DND-41 (cell line): ENCODE measurements at regions not wholly inside any gene's neighbourhood (a gene's known extent, or its start where the extent isn't known, plus 50 kb on each side); places are given as distances from the start of the nearest gene placed in this dataset.

ENCODE experiments used
- ATAC-seq: fragments of 200-7000 bp; cut with Tn5 transposase; 3 replicates; pipeline ENCODE4 v1.9.1; 2021; ENCODE audit warnings: low read depth; ENCODE audit not compliant: insufficient read depth
- DNase-seq: peaks from one replicate; pipeline ENCODE4 v3.0.0-alpha.2; 2020
- H2AFZ ChIP-seq: 2 replicates; pipeline ENCODE4 v1.6.0; 2012; ENCODE audit warnings: low read depth, low read length
- H3K27ac ChIP-seq: 2 replicates; pipeline ENCODE4 v1.5.1; 2012; ENCODE audit warnings: low read length, inconsistent platforms
- H3K27me3 ChIP-seq: fragments of 200-600 bp; sonication (generic); 2 replicates; pipeline ENCODE4 v1.6.0; 2012; ENCODE audit warnings: low read length, mild to moderate bottlenecking, inconsistent platforms; ENCODE audit not compliant: insufficient read depth, poor library complexity
- H3K36me3 ChIP-seq: 2 replicates; pipeline ENCODE4 v1.5.1; 2012; ENCODE audit warnings: low read length, inconsistent platforms; ENCODE audit not compliant: insufficient read depth
- H3K4me1 ChIP-seq: 2 replicates; pipeline ENCODE4 v1.5.1; 2012; ENCODE audit warnings: mild to moderate bottlenecking, low read length; ENCODE audit not compliant: insufficient read depth
- H3K4me2 ChIP-seq: 2 replicates; pipeline ENCODE4 v1.6.0; 2012; ENCODE audit warnings: mild to moderate bottlenecking, moderate library complexity, low read length, inconsistent platforms; ENCODE audit not compliant: insufficient read depth
- H3K4me3 ChIP-seq, 2 experiments: fragments of 200-600 bp in 1 of 2; shearing (Covaris generic) in 1 of 2; 2 replicates each; pipeline ENCODE4 v1.5.1; 2012 to 2016; ENCODE audit warnings: inconsistent platforms in 2 of 2, low read length in 2 of 2, mild to moderate bottlenecking in 2 of 2, low read depth in 1 of 2, moderate library complexity in 1 of 2
- H3K79me2 ChIP-seq: 2 replicates; pipeline ENCODE4 v1.6.0; 2012; ENCODE audit warnings: low read length, inconsistent platforms; ENCODE audit not compliant: insufficient read depth
- H3K9ac ChIP-seq: 2 replicates; pipeline ENCODE4 v1.6.0; 2012; ENCODE audit warnings: low read depth, mild to moderate bottlenecking, inconsistent platforms, low read length, moderate library complexity
- H3K9me3 ChIP-seq: 2 replicates; pipeline ENCODE4 v1.5.1; 2012; ENCODE audit warnings: low read length, moderate library complexity, mild to moderate bottlenecking, inconsistent platforms; ENCODE audit not compliant: insufficient read depth, severe bottlenecking
- H4K20me1 ChIP-seq: 2 replicates; pipeline ENCODE4 v1.6.0; 2012; ENCODE audit warnings: low read length; ENCODE audit not compliant: insufficient read depth
- EZH2 ChIP-seq: IDR thresholded peaks from 3 replicates; pipeline ENCODE4 v1.6.1; 2012; ENCODE audit warnings: borderline replicate concordance, low read depth, mild to moderate bottlenecking, moderate library complexity, low read length, inconsistent platforms; ENCODE audit not compliant: severe bottlenecking
- TF ChIP-seq, protein P1 (sequence below): IDR thresholded peaks from 2 replicates; pipeline ENCODE4 v1.5.1; 2012; ENCODE audit warnings: borderline replicate concordance, low read length, moderate library complexity, mild to moderate bottlenecking; ENCODE audit not compliant: poor library complexity, severe bottlenecking; ENCODE audit errors: extremely low read depth

DNA sequence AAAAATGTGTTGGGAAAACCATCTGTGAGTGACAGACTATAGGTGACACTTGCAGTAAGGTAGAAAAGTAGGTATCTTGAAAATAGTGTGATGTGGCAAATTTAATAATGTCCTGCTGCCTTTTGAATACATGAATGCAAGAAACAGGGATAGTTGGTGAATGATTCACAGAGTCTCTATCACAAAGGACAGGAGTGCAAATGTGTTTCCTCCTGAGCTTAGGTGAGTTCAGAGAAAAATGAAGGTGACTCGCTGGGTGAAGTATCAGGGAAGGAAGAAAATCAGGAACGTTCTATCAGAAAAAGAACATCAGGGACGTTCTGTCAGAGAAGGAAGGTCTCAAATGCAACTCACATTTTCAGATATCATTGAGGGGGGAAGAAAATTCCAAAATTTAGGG lies 557.8 kb upstream of the SLC35B3 start:
- no peak for ATAC-seq
- H3K27me3 ChIP-seq: no peaks in the 10 kb centered on the region
- H3K27ac ChIP-seq: no peak overlapping the region
- no peak for DNase-seq
- no peaks in the 10 kb centered on the region for H3K9me3 ChIP-seq
- H3K4me2 ChIP-seq: no peak overlapping the region
- H3K36me3 ChIP-seq: no peaks in the 10 kb centered on the region
- H3K4me3 ChIP-seq: no peak overlapping the region
- H3K4me1 ChIP-seq: no peaks in the 10 kb centered on the region
- H3K79me2 ChIP-seq: no peaks in the 10 kb centered on the region
- TF ChIP-seq EZH2: no peak
- TF ChIP-seq, protein P1, sequence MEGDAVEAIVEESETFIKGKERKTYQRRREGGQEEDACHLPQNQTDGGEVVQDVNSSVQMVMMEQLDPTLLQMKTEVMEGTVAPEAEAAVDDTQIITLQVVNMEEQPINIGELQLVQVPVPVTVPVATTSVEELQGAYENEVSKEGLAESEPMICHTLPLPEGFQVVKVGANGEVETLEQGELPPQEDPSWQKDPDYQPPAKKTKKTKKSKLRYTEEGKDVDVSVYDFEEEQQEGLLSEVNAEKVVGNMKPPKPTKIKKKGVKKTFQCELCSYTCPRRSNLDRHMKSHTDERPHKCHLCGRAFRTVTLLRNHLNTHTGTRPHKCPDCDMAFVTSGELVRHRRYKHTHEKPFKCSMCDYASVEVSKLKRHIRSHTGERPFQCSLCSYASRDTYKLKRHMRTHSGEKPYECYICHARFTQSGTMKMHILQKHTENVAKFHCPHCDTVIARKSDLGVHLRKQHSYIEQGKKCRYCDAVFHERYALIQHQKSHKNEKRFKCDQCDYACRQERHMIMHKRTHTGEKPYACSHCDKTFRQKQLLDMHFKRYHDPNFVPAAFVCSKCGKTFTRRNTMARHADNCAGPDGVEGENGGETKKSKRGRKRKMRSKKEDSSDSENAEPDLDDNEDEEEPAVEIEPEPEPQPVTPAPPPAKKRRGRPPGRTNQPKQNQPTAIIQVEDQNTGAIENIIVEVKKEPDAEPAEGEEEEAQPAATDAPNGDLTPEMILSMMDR: no peak
- H2AFZ ChIP-seq: no peak overlapping the region
- H3K9ac ChIP-seq: no peak overlapping the region
- H4K20me1 ChIP-seq: no peaks in the 10 kb centered on the region

- no peak overlapping the region for H3K4me3 ChIP-seq
- no peaks in the 10 kb centered on the region for H3K4me1 ChIP-seq
- H2AFZ ChIP-seq: no peak overlapping the region
- no peak overlapping the region for H3K4me2 ChIP-seq
- H3K9me3 ChIP-seq: no peaks in the 10 kb centered on the region
- no peak for TF ChIP-seq EZH2
- TF ChIP-seq, protein P1: no peak
- no peaks in the 10 kb centered on the region for H4K20me1 ChIP-seq
- H3K9ac ChIP-seq: no peak overlapping the region
- H3K79me2 ChIP-seq: no peaks in the 10 kb centered on the region
- no peaks in the 10 kb centered on the region for H3K36me3 ChIP-seq
- H3K27me3 ChIP-seq: no peaks in the 10 kb centered on the region
- DNase-seq: no peak
- no peak overlapping the region for H3K27ac ChIP-seq
- ATAC-seq: no peak
Measured at GRCh38 chr6:8991844-8992243, 556.5 kb upstream of the SLC35B3 start.

- H3K27ac ChIP-seq: no peak overlapping the region
- no peak overlapping the region for H3K4me3 ChIP-seq
- ATAC-seq: no peak
- H3K9ac ChIP-seq: no peak overlapping the region
- TF ChIP-seq, protein P1: no peak
- no peak for TF ChIP-seq EZH2
- H3K36me3 ChIP-seq: no peaks in the 10 kb centered on the region
- DNase-seq: no peak
- H2AFZ ChIP-seq: no peak overlapping the region
- H3K4me2 ChIP-seq: no peak overlapping the region
- H3K9me3 ChIP-seq: no peaks in the 10 kb centered on the region
- no peaks in the 10 kb centered on the region for H3K79me2 ChIP-seq
- H3K4me1 ChIP-seq: no peaks in the 10 kb centered on the region
- H4K20me1 ChIP-seq: no peaks in the 10 kb centered on the region
- H3K27me3 ChIP-seq: no peaks in the 10 kb centered on the region
Measured at GRCh38 chr6:8990075-8990474, 554.7 kb upstream of the SLC35B3 start.

DNA sequence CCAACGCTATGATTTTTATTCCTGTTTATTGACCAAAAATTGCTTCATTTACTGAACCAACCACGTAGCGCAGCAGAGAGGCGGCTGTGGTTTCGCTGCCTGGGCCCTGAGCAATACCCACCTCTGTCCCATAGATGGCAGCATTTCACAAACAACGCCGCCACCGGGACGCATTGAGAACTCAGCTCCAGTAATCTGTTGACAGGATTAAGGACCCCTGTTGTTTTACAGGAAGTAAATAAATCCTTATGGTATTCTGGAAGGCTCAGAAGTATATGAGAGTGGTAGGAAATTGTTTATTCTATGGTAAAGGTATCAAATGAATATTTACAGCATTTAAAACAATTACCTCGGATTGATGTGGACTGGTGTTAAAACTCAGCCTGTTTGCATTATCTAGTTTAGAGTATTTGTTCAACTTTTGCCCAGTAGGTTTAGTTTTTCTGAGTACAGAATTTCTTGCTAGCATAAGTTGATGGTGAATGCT lies 547.9 kb upstream of the SLC35B3 start:
- Histone ChIP-seq H3K4me1 (no peaks in the 10 kb centered on the region), H3K9me3 (no peaks in the 10 kb centered on the region), H3K36me3 (no peaks in the 10 kb centered on the region), H3K4me2 (no peak overlapping the region), H3K4me3 (no peak overlapping the region), H4K20me1 (no peaks in the 10 kb centered on the region), H3K79me2 (no peaks in the 10 kb centered on the region), H3K27ac (no peak overlapping the region), H3K9ac (no peak overlapping the region), H3K27me3 (no peaks in the 10 kb centered on the region), H2AFZ (no peak overlapping the region)
- DNase-seq: peak; percentile 64
- TF ChIP-seq, protein P1: peak; percentile 93
- no peak for TF ChIP-seq EZH2
- ATAC-seq: peak; percentile 94
